ENCODE measurements at regions not wholly inside any gene's neighbourhood (a gene's known extent, or its start where the extent isn't known, plus 50 kb on each side); places are given as distances from the start of the nearest gene placed in this dataset.

DNA sequence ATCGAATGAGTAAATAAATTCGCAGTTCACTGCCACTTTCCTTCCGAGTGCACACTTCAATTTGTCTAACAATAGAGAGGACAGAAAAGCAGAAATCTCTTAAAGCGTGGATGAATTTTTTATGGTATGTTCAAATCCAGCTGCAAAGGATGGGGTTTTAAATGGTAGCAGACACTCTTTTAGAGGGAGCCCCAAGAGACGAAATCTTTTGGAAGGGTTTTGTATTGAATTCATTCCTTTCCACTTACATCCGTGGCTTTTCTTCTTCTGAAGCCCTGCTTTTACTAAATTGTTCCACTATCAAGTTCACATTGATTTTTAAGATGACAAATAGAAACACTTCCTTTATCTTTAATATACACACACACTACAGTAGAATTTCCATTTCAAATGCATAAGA lies 680.7 kb downstream of the NR4A2 start:
- TF ChIP-seq, protein P1, sequence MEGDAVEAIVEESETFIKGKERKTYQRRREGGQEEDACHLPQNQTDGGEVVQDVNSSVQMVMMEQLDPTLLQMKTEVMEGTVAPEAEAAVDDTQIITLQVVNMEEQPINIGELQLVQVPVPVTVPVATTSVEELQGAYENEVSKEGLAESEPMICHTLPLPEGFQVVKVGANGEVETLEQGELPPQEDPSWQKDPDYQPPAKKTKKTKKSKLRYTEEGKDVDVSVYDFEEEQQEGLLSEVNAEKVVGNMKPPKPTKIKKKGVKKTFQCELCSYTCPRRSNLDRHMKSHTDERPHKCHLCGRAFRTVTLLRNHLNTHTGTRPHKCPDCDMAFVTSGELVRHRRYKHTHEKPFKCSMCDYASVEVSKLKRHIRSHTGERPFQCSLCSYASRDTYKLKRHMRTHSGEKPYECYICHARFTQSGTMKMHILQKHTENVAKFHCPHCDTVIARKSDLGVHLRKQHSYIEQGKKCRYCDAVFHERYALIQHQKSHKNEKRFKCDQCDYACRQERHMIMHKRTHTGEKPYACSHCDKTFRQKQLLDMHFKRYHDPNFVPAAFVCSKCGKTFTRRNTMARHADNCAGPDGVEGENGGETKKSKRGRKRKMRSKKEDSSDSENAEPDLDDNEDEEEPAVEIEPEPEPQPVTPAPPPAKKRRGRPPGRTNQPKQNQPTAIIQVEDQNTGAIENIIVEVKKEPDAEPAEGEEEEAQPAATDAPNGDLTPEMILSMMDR (IDR thresholded peaks at IDR 0.05; ENCODE audit: low read depth, low read length): no peak
- H3K4me3 ChIP-seq (replicated peaks in 1 of 2; ENCODE audit: low read depth in 2 of 2, low read length in 2 of 2): no peak overlapping the region
- DNase-seq (ENCODE audit: low read depth in 2 of 2): no peak

DNA sequence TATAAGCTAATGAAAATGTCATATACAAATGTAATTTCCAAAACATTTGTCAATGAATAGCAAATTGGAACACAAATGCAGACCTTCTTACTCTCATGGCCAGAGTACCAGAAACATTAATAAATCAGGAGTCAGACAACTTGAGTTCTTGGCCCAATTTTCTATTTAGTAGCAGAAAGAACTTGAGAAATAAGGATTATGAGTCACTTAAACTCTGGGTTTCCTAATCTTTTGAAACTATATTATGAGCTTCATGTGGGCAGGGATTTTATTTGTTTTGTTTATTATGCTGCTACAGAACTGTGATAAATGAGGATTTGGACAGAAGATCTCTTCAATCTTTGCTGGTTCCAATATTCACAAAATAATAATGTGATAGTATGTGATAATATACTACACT lies 686.7 kb downstream of the NR4A2 start:
- TF ChIP-seq, protein P1 (IDR thresholded peaks at IDR 0.05; ENCODE audit: low read depth, low read length): no peak
- no peak for DNase-seq (ENCODE audit: low read depth in 2 of 2)
- H3K4me3 ChIP-seq (replicated peaks in 1 of 2; ENCODE audit: low read depth in 2 of 2, low read length in 2 of 2): no peak overlapping the region

DNA sequence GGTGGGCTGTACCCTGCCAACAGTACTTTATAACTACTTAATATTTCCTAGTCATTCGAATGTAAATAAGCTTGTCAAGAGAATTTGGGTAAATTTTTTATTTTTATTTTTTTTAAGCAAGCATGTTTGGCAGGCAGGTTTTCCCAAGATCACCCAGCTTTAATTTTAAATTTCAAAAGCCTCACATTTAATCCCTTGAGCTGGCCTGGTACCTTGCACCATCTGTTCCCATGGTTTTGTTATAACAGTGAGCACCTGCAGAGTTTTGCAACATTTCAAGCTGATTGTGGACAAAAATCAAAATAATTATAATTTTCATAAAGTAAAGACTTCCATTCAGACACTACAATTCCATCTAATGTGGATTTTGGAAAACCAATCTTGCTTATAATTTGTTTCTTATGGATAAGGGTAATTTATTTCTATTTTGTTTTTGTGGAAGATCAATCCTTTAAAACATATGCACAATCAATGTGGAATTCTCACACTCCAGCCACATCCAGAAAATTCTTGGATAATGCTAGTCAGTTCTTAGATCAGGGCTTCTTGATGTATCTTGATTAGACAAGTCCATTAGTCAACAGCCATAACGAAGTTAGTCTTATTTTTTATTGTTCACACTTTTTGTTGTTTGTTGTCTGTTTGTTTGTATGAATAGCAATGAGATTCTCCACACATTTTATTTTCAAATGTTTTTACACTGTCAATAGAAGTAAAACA lies 689.3 kb downstream of the NR4A2 start:
- H3K4me3 ChIP-seq (replicated peaks in 1 of 2; ENCODE audit: low read depth in 2 of 2, low read length in 2 of 2): no peak overlapping the region
- TF ChIP-seq, protein P1 (IDR thresholded peaks at IDR 0.05; ENCODE audit: low read depth, low read length): no peak
- no peak for DNase-seq (ENCODE audit: low read depth in 2 of 2)

DNA sequence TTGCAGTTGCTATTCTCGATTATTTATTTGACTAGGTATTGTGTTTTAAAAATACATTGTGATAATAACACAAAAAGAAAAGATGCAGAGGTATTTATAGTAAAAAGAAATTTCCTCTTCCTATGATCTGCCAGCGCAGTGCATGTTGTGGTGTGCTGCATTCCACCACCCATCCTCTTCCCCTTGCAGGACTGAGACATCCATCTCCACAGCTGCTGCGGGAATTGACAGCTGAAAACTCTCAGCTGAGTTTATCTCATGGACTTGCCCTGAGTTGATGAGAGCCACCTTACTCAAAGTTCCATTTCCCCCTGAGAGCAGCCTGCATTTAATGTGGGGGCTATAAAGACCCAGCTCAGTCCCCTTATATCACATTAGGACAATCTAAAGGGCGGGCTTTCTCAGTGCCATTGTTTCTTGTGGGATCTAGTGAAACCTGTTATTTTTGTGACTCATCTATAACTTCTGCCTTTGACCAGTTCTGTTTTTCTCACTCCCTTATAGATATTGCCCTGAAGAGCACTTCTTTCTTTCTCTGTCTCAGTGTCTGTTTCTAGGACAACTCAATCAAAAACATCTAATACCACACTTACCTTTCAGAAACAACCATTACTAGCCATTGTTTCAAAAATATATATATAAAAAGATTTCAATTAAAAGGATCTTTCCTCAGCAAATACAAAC lies 698.5 kb downstream of the NR4A2 start:
- no peak for DNase-seq (ENCODE audit: low read depth in 2 of 2)
- TF ChIP-seq, protein P1 (IDR thresholded peaks at IDR 0.05; ENCODE audit: low read depth, low read length): no peak

DNA sequence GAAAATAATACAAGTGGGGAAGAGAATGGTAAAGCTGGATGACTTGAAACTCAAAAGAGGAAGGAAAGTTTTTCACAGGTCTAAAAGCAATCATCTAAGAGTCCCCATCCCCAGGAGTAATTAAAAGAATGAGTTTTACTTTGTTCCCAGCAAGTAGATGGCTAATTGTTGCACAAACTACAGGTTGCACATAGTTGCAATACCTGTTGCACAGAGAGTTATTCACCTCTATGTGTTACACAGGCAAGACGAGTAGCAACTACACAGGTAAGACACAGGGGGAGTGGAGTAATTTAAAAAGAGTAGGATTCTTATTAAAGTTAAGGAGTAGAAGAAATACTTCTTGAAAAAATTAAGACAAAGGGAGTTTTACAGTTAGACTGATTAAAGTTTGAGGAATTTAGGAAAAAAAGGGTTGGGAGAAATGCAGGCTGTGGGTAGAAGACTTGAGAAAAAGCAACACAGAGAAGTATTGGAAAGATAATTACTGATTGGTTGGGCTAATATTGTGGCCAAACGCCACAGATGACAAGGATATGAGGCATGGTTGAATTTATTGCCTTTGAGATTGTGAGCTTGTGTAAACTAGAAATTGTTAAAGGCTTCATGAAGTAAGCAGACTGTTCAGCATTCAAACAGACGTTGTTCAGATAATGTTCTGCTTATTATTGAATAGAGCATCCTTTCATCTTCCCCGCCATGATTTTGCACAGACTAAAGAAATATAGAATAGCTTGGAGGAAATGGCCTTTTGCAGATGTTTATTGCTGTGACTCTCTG lies 699.3 kb downstream of the NR4A2 start:
- no peak overlapping the region for H3K4me3 ChIP-seq (replicated peaks in 1 of 2; ENCODE audit: low read depth in 2 of 2, low read length in 2 of 2)
- TF ChIP-seq, protein P1 (IDR thresholded peaks at IDR 0.05; ENCODE audit: low read depth, low read length): no peak
- DNase-seq (ENCODE audit: low read depth in 2 of 2): no peak

More for the DNA sequence above, 698.5 kb downstream of the NR4A2 start:
- no peak overlapping the region for H3K4me3 ChIP-seq (replicated peaks in 1 of 2; ENCODE audit: low read depth in 2 of 2, low read length in 2 of 2)

DNA sequence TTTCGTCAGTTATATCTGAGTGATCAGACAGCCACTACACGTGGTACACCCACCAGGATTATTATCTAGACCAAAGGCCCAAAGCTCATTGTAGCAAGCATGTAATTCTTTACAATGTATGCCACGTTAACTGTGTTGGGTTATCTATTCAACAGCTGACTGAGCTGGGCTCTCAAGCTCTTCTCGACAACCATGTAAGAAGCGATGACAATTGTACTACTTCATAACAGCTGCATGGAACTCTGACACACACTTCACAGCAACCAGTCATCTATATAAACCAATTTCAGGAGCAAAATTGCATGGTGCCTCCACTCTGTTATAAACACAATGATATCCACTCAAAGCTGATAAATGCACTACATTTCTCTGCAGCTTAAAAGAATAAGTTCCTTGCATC lies 701.8 kb downstream of the NR4A2 start:
- no peak overlapping the region for H3K4me3 ChIP-seq (replicated peaks in 1 of 2; ENCODE audit: low read depth in 2 of 2, low read length in 2 of 2)
- DNase-seq (ENCODE audit: low read depth in 2 of 2): no peak
- TF ChIP-seq, protein P1 (IDR thresholded peaks at IDR 0.05; ENCODE audit: low read depth, low read length): no peak
